ENCODE measurements at regions not wholly inside any gene's neighbourhood (a gene's known extent, or its start where the extent isn't known, plus 50 kb on each side); places are given as distances from the start of the nearest gene placed in this dataset.

GRCh38 chr9:100756217-100756616 is 178.3 kb downstream of the CAVIN4 start:
- CTCF ChIA-PET: no interaction called here
- TF ChIP-seq ZNF671 (CRISPR knock-in tag; IDR thresholded peaks at IDR 0.05) (no peak), ELF4 (CRISPR knock-in tag; IDR thresholded peaks at IDR 0.05; ENCODE audit: low read depth) (no peak), ZBTB21 (CRISPR knock-in tag; IDR thresholded peaks at IDR 0.05; ENCODE audit: borderline replicate concordance) (no peak), PREB (CRISPR knock-in tag; IDR thresholded peaks at IDR 0.05; ENCODE audit: borderline replicate concordance) (no peak), GTF2I (CRISPR knock-in tag; conservative IDR thresholded peaks at IDR 0.05) (no peak), ZNF219 (CRISPR knock-in tag; IDR thresholded peaks at IDR 0.05; ENCODE audit: borderline replicate concordance) (no peak), ERG (CRISPR knock-in tag; IDR thresholded peaks at IDR 0.05) (no peak), NR2C2 (CRISPR knock-in tag; IDR thresholded peaks at IDR 0.05) (no peak), AR (CRISPR knock-in tag; IDR thresholded peaks at IDR 0.05) (no peak), CREM (CRISPR knock-in tag; IDR thresholded peaks at IDR 0.05) (no peak), IRF2 (CRISPR knock-in tag; IDR thresholded peaks at IDR 0.05; ENCODE audit: borderline replicate concordance, low read depth) (no peak), E2F5 (CRISPR knock-in tag; IDR thresholded peaks at IDR 0.05) (no peak), ZNF281 (CRISPR knock-in tag; IDR thresholded peaks at IDR 0.05) (no peak), ATF3 (CRISPR knock-in tag; conservative IDR thresholded peaks at IDR 0.05) (no peak), ZNF263 (CRISPR knock-in tag; IDR thresholded peaks at IDR 0.05; ENCODE audit: low read depth) (no peak), JAZF1 (CRISPR knock-in tag; IDR thresholded peaks at IDR 0.05) (no peak)
- TF ChIP-seq, protein P1, sequence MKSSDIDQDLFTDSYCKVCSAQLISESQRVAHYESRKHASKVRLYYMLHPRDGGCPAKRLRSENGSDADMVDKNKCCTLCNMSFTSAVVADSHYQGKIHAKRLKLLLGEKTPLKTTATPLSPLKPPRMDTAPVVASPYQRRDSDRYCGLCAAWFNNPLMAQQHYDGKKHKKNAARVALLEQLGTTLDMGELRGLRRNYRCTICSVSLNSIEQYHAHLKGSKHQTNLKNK (CRISPR knock-in tag; IDR thresholded peaks at IDR 0.05): no peak
- TF ChIP-seq, protein P2, sequence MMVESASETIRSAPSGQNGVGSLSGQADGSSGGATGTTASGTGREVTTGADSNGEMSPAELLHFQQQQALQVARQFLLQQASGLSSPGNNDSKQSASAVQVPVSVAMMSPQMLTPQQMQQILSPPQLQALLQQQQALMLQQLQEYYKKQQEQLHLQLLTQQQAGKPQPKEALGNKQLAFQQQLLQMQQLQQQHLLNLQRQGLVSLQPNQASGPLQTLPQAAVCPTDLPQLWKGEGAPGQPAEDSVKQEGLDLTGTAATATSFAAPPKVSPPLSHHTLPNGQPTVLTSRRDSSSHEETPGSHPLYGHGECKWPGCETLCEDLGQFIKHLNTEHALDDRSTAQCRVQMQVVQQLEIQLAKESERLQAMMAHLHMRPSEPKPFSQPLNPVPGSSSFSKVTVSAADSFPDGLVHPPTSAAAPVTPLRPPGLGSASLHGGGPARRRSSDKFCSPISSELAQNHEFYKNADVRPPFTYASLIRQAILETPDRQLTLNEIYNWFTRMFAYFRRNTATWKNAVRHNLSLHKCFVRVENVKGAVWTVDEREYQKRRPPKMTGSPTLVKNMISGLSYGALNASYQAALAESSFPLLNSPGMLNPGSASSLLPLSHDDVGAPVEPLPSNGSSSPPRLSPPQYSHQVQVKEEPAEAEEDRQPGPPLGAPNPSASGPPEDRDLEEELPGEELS (CRISPR knock-in tag; IDR thresholded peaks at IDR 0.05): no peak
- TF ChIP-seq, protein P3, sequence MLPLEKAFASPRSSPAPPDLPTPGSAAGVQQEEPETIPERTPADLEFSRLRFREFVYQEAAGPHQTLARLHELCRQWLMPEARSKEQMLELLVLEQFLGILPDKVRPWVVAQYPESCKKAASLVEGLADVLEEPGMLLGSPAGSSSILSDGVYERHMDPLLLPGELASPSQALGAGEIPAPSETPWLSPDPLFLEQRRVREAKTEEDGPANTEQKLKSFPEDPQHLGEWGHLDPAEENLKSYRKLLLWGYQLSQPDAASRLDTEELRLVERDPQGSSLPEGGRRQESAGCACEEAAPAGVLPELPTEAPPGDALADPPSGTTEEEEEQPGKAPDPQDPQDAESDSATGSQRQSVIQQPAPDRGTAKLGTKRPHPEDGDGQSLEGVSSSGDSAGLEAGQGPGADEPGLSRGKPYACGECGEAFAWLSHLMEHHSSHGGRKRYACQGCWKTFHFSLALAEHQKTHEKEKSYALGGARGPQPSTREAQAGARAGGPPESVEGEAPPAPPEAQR (CRISPR knock-in tag; IDR thresholded peaks at IDR 0.05): no peak
- TF ChIP-seq, protein P4, sequence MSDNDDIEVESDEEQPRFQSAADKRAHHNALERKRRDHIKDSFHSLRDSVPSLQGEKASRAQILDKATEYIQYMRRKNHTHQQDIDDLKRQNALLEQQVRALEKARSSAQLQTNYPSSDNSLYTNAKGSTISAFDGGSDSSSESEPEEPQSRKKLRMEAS (CRISPR knock-in tag; IDR thresholded peaks at IDR 0.05): no peak
- H3K36me3 Mint-ChIP-seq: peaks cover 4% of the 10 kb centered on the region
- POLR2A ChIA-PET: no interaction called here
- no peaks in the 10 kb centered on the region for H3K4me1 Mint-ChIP-seq
- no peak overlapping the region for H3K27ac Mint-ChIP-seq
- H3K27me3 Mint-ChIP-seq (ENCODE audit: low read depth): no peaks in the 10 kb centered on the region
- no peak overlapping the region for H3K4me3 Mint-ChIP-seq
- H3K9me3 Mint-ChIP-seq: peaks cover 17% of the 10 kb centered on the region
- ATAC-seq (no peak), DNase-seq (ENCODE audit: low spot score) (no peak)

Measured in WTC11 (cell line).